ENCODE measurements at regions not wholly inside any gene's neighbourhood (a gene's known extent, or its start where the extent isn't known, plus 50 kb on each side); places are given as distances from the start of the nearest gene placed in this dataset.

DNA sequence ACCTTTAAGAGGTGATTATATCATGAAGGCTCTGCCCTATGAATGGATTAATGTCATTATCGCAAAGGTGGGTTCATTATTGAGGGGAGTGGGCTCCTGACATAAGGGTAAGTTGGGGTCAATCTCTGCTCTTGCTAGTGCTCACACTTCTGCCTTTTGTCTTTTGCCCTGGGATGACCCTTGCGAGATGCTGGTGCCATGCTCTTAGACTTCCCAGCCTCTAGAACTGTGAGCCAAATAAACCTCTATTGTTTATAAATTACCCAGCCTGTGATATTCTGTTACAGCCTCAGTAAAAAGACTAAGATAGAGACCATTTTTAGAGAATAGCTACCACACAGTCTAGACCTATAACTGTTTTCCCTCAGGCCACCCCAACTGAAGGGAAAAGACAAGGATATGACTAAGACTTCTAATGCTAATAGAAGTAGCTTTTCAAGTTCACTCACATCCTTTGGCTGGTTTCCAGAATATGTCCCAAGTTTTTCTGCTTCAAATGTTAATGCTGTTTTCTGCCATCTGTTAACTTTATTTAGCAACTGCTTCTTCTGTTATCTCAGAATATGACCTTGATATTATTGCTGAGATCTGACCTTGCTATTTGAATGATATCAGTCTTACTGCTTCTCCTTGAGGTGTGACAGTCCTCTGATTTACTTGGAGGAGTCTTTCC lies 65.1 kb upstream of the STAM2 start:
- TF ChIP-seq CTCF (IDR thresholded peaks at IDR 0.05) (no peak), EZH2 (IDR thresholded peaks at IDR 0.05) (no peak)

All from neural progenitor cell (in vitro differentiated cells).